CD8-positive, alpha-beta memory T cell (primary cell): ENCODE measurements at regions not wholly inside any gene's neighbourhood (a gene's known extent, or its start where the extent isn't known, plus 50 kb on each side); places are given as distances from the start of the nearest gene placed in this dataset.
"Not testable (repeated sequence)": the region's sequence is repeated elsewhere in the genome, so short reads cannot be mapped to it uniquely, and the experiment has no call there.

ENCODE experiments used
- CTCF ChIA-PET: fragments of 350-600 bp; sonication (Branson Sonifier 250); formaldehyde crosslinking; loops from one replicate; lab custom pipeline; 2021; ENCODE audit warnings: antibody characterized with exemption; lab: Charles Lee
- POLR2A ChIA-PET: fragments of 350-600 bp; sonication (Branson Sonifier 250); formaldehyde crosslinking; loops from one replicate; lab custom pipeline; 2021; ENCODE audit warnings: antibody characterized with exemption; lab: Charles Lee
- DNase-seq, 5 donors: peaks; one replicate each; pipeline versions ENCODE4 v3.0.0 to v3.0.0-alpha.2; 2020 to 2022; ENCODE audit warnings: mixed read lengths in 1 of 5
- H3K27ac ChIP-seq: one replicate; pipeline ENCODE4 v1.7.0; 2013; ENCODE audit warnings: low read depth, mild to moderate bottlenecking, low read length, moderate library complexity
- H3K27me3 ChIP-seq: 2 replicates; pipeline ENCODE4 v1.7.0; 2013; ENCODE audit warnings: low read length, mild to moderate bottlenecking; ENCODE audit not compliant: insufficient read depth, poor library complexity, severe bottlenecking
- H3K36me3 ChIP-seq: 2 replicates; pipeline ENCODE4 v1.7.0; 2013; ENCODE audit warnings: mild to moderate bottlenecking, low read length, moderate library complexity; ENCODE audit not compliant: insufficient read depth
- H3K4me1 ChIP-seq: 2 replicates; pipeline ENCODE4 v1.7.0; 2013; ENCODE audit warnings: mild to moderate bottlenecking, low read length, moderate library complexity; ENCODE audit not compliant: insufficient read depth
- H3K4me3 ChIP-seq: 2 replicates; pipeline ENCODE4 v1.7.0; 2013; ENCODE audit warnings: mild to moderate bottlenecking, low read length
- H3K9me3 ChIP-seq: 2 replicates; pipeline ENCODE4 v1.7.0; 2013; ENCODE audit warnings: mild to moderate bottlenecking, low read length
- H3K27ac Mint-ChIP-seq, 8 donors: one replicate each; pipeline ENCODE4 v1.8.0; 2020 to 2021; ENCODE audit warnings: mixed read lengths in 8 of 8, mild to moderate bottlenecking in 6 of 8, inconsistent platforms in 3 of 8, moderate library complexity in 3 of 8
- H3K27me3 Mint-ChIP-seq, 2 donors: one replicate each; pipeline ENCODE4 v1.8.0; 2020 to 2021; ENCODE audit warnings: mixed read lengths in 2 of 2, mild to moderate bottlenecking in 1 of 2, moderate library complexity in 1 of 2
- H3K36me3 Mint-ChIP-seq, 3 donors: one replicate each; pipeline ENCODE4 v1.8.0; 2020 to 2021; ENCODE audit warnings: mixed read lengths in 3 of 3, inconsistent platforms in 1 of 3, mild to moderate bottlenecking in 1 of 3
- H3K4me1 Mint-ChIP-seq, 3 donors: one replicate each; pipeline ENCODE4 v1.8.0; 2020 to 2021; ENCODE audit warnings: mixed read lengths in 3 of 3, inconsistent platforms in 1 of 3, mild to moderate bottlenecking in 1 of 3
- H3K4me3 Mint-ChIP-seq, 7 donors: one replicate each; pipeline ENCODE4 v1.8.0; 2020 to 2021; ENCODE audit warnings: mixed read lengths in 7 of 7, mild to moderate bottlenecking in 6 of 7, moderate library complexity in 4 of 7, inconsistent platforms in 2 of 7
- H3K9me3 Mint-ChIP-seq, 5 donors: one replicate each; pipeline ENCODE4 v1.8.0; 2020 to 2022; ENCODE audit warnings: mixed read lengths in 5 of 5, mild to moderate bottlenecking in 3 of 5, moderate library complexity in 2 of 5, inconsistent platforms in 1 of 5

GRCh38 chr14:83184531-83184930, 1650.9 kb upstream of the SEL1L start:
- Mint-ChIP-seq H3K4me3 (no peak overlapping the region), H3K4me1 (no peaks in the 10 kb centered on the region), H3K36me3 (no peaks in the 10 kb centered on the region), H3K9me3 (peaks cover 9 to 36% (median 13%) of the 10 kb centered on the region in 5 donors), H3K27ac (no peak overlapping the region), H3K27me3 (no peaks in the 10 kb centered on the region)
- Histone ChIP-seq H3K4me1 (no peaks in the 10 kb centered on the region), H3K36me3 (no peaks in the 10 kb centered on the region), H3K9me3 (no peaks in the 10 kb centered on the region), H3K4me3 (no peak overlapping the region), H3K27ac (no peak overlapping the region), H3K27me3 (no peaks in the 10 kb centered on the region)
- CTCF ChIA-PET: no interaction called here
- POLR2A ChIA-PET: no interaction called here
- no peak for DNase-seq

- POLR2A ChIA-PET, H3K36me3 ChIP-seq, H3K9me3 ChIP-seq, H3K27me3 ChIP-seq, H3K27ac ChIP-seq, H3K4me1 Mint-ChIP-seq, H3K36me3 Mint-ChIP-seq, H3K4me1 ChIP-seq, H3K4me3 Mint-ChIP-seq, CTCF ChIA-PET, DNase-seq, H3K27ac Mint-ChIP-seq, H3K27me3 Mint-ChIP-seq, H3K4me3 ChIP-seq: not testable (repeated sequence)
- peaks cover 7 to 24% (median 18%) of the 10 kb centered on the region in 5 donors for H3K9me3 Mint-ChIP-seq
Observed at GRCh38 chr14:83188311-83188710, 1654.7 kb upstream of the SEL1L start.

DNA sequence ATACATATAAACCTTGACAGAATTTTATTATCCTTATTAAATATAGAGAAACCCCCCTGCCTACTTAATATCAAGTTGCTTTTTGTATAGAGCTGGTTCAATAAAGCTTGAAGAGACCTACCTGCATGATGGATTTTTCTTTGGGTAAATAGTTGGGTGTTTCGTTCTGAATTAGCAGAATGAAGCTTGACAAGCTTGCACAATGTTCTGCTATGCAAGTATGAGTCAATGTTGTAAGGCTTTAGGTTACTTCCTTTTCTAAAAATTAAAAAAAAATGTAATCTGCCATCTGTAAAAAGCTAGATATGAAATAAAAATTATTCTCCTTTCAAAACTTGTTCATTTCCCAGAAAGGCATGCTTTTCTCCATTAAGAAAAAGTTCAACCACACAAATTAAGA, 1662.6 kb upstream of the SEL1L start:
- CTCF ChIA-PET: no interaction called here

GRCh38 chr14:83197271-83197670, 1663.6 kb upstream of the SEL1L start:
- Histone ChIP-seq H3K27me3 (no peaks in the 10 kb centered on the region), H3K4me1 (no peaks in the 10 kb centered on the region), H3K36me3 (no peaks in the 10 kb centered on the region), H3K4me3 (no peak overlapping the region), H3K27ac (no peak overlapping the region), H3K9me3 (no peaks in the 10 kb centered on the region)
- POLR2A ChIA-PET: no interaction called here
- CTCF ChIA-PET: no interaction called here
- H3K4me1 Mint-ChIP-seq: no peaks in the 10 kb centered on the region
- no peaks in the 10 kb centered on the region for H3K27me3 Mint-ChIP-seq
- no peak overlapping the region for H3K4me3 Mint-ChIP-seq
- peaks cover 4 to 25% (median 12%) of the 10 kb centered on the region in 5 donors for H3K9me3 Mint-ChIP-seq
- H3K36me3 Mint-ChIP-seq: no peaks in the 10 kb centered on the region
- no peak for DNase-seq
- H3K27ac Mint-ChIP-seq: no peak overlapping the region

More for the DNA sequence above, 1662.6 kb upstream of the SEL1L start:
- H3K4me1 ChIP-seq: no peaks in the 10 kb centered on the region
- no peaks in the 10 kb centered on the region for H3K27me3 ChIP-seq
- Mint-ChIP-seq H3K9me3 (peaks cover 9 to 30% (median 19%) of the 10 kb centered on the region in 5 donors), H3K4me1 (no peaks in the 10 kb centered on the region), H3K36me3 (no peaks in the 10 kb centered on the region), H3K27me3 (no peaks in the 10 kb centered on the region), H3K4me3 (no peak overlapping the region), H3K27ac (no peak overlapping the region)
- H3K9me3 ChIP-seq: no peaks in the 10 kb centered on the region
- POLR2A ChIA-PET: no interaction called here
- no peak overlapping the region for H3K27ac ChIP-seq
- no peaks in the 10 kb centered on the region for H3K36me3 ChIP-seq
- DNase-seq: no peak
- no peak overlapping the region for H3K4me3 ChIP-seq

- H3K9me3 Mint-ChIP-seq: peaks cover 0 to 28% (median 6%) of the 10 kb centered on the region in 5 donors
- DNase-seq: no peak
Observed at GRCh38 chr14:83207550-83207949, 1673.9 kb upstream of the SEL1L start.

GRCh38 chr14:83208341-83208740, 1674.7 kb upstream of the SEL1L start:
- H3K27me3 ChIP-seq: no peaks in the 10 kb centered on the region
- no peak overlapping the region for H3K27ac Mint-ChIP-seq

More at GRCh38 chr14:83207550-83207949, 1673.9 kb upstream of the SEL1L start:
- H3K27me3 ChIP-seq: no peaks in the 10 kb centered on the region
- Mint-ChIP-seq H3K27ac (no peak overlapping the region), H3K4me1 (no peaks in the 10 kb centered on the region), H3K27me3 (peaks cover 0 to 3% of the 10 kb centered on the region in 2 donors), H3K36me3 (no peaks in the 10 kb centered on the region), H3K4me3 (no peak overlapping the region)
- no peak overlapping the region for H3K27ac ChIP-seq
- no peaks in the 10 kb centered on the region for H3K9me3 ChIP-seq
- H3K36me3 ChIP-seq: no peaks in the 10 kb centered on the region
- CTCF ChIA-PET: no interaction called here
- POLR2A ChIA-PET: no interaction called here
- H3K4me1 ChIP-seq: no peaks in the 10 kb centered on the region
- H3K4me3 ChIP-seq: no peak overlapping the region

DNA sequence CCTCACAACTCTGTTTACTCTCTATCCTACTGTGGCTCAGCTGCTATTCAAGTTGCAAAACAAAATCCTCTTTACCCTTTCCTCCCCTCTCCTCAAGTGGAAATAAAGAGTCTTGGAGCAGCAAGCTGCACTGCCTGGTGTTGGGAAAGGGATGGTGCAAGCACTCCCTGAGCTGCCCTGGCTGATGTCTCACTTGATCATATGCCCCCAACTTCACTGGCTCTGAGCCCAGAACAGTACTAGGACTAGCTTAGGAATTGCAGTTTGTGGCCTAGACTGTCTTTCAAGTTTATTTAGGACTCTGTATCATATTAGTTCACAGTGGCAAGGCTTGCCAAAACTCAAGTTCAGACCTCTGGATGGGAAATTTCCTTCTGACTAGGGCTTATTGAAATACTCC, 1683.8 kb upstream of the SEL1L start:
- Histone ChIP-seq H3K27me3 (no peaks in the 10 kb centered on the region), H3K36me3 (no peaks in the 10 kb centered on the region), H3K4me1 (no peaks in the 10 kb centered on the region), H3K4me3 (no peak overlapping the region), H3K27ac (no peak overlapping the region), H3K9me3 (no peaks in the 10 kb centered on the region)
- Mint-ChIP-seq H3K4me1 (no peaks in the 10 kb centered on the region), H3K27me3 (no peaks in the 10 kb centered on the region), H3K4me3 (no peak overlapping the region), H3K27ac (no peak overlapping the region), H3K9me3 (peaks cover 12 to 53% (median 17%) of the 10 kb centered on the region in 5 donors), H3K36me3 (no peaks in the 10 kb centered on the region)
- ChIA-PET CTCF (no interaction called here), POLR2A (no interaction called here)
- DNase-seq: no peak

More at GRCh38 chr14:83208341-83208740, 1674.7 kb upstream of the SEL1L start:
- no peaks in the 10 kb centered on the region for H3K9me3 ChIP-seq
- ChIA-PET POLR2A (no interaction called here), CTCF (no interaction called here)
- no peak overlapping the region for H3K27ac ChIP-seq
- DNase-seq: no peak
- peaks cover 0 to 3% of the 10 kb centered on the region in 2 donors for H3K27me3 Mint-ChIP-seq
- H3K4me3 ChIP-seq: no peak overlapping the region
- no peaks in the 10 kb centered on the region for H3K36me3 Mint-ChIP-seq
- no peak overlapping the region for H3K4me3 Mint-ChIP-seq
- no peaks in the 10 kb centered on the region for H3K36me3 ChIP-seq
- peaks cover 2 to 35% (median 6%) of the 10 kb centered on the region in 5 donors for H3K9me3 Mint-ChIP-seq
- no peaks in the 10 kb centered on the region for H3K4me1 Mint-ChIP-seq
- no peaks in the 10 kb centered on the region for H3K4me1 ChIP-seq

GRCh38 chr14:83247924-83248639, 1714.4 kb upstream of the SEL1L start:
- Histone ChIP-seq H3K27me3 (no peaks in the 10 kb centered on the region), H3K4me3 (no peak overlapping the region), H3K36me3 (no peaks in the 10 kb centered on the region), H3K9me3 (no peaks in the 10 kb centered on the region), H3K4me1 (no peaks in the 10 kb centered on the region), H3K27ac (no peak overlapping the region)
- ChIA-PET CTCF (no interaction called here), POLR2A (no interaction called here)
- Mint-ChIP-seq H3K27ac (no peak overlapping the region), H3K4me1 (no peaks in the 10 kb centered on the region), H3K9me3 (peaks cover 4 to 26% (median 18%) of the 10 kb centered on the region in 5 donors), H3K4me3 (no peak overlapping the region), H3K27me3 (no peaks in the 10 kb centered on the region), H3K36me3 (no peaks in the 10 kb centered on the region)
- DNase-seq: no peak
